HG03196 (cell line): ENCODE measurements at regions not wholly inside any gene's neighbourhood (a gene's known extent, or its start where the extent isn't known, plus 50 kb on each side); places are given as distances from the start of the nearest gene placed in this dataset.
A peak's percentile ranks its signal among the peaks of the same experiment; 100 is the strongest.

Experiments used
- ATAC-seq: cut with Tn5 transposase; IDR thresholded peaks from one replicate; pipeline ENCODE4 v1.9.1; 2021; ENCODE audit not compliant: unreplicated experiment

GRCh38 chr3:71893702-71894479 lies 108.9 kb upstream of the PROK2 start:
- no peak for ATAC-seq

- ATAC-seq: no peak
These were observed 108.2 kb upstream of the PROK2 start for GRCh38 chr3:71893122-71893521.

GRCh38 chr3:71891483-71891882 lies 106.5 kb upstream of the PROK2 start:
- ATAC-seq: no peak

GRCh38 chr3:71890356-71890931 lies 105.5 kb upstream of the PROK2 start:
- no peak for ATAC-seq

GRCh38 chr3:71887256-71887655 lies 102.3 kb upstream of the PROK2 start:
- ATAC-seq: no peak

GRCh38 chr3:71885006-71885405 lies 100.1 kb upstream of the PROK2 start:
- no peak for ATAC-seq

GRCh38 chr3:71881732-71882131 lies 96.8 kb upstream of the PROK2 start:
- ATAC-seq: no peak

GRCh38 chr3:71881041-71881440 lies 96.1 kb upstream of the PROK2 start:
- ATAC-seq: no peak

GRCh38 chr3:71879089-71879488 lies 94.1 kb upstream of the PROK2 start:
- no peak for ATAC-seq

GRCh38 chr3:71876135-71877105 lies 91.5 kb upstream of the PROK2 start:
- ATAC-seq: no peak

- ATAC-seq: peak; percentile 97
These were observed 90.6 kb upstream of the PROK2 start for GRCh38 chr3:71875461-71875947.

- ATAC-seq: no peak
These were observed 89.7 kb upstream of the PROK2 start for GRCh38 chr3:71874618-71875017.

- ATAC-seq: no peak
These were observed 88.2 kb upstream of the PROK2 start for GRCh38 chr3:71873093-71873611.

- no peak for ATAC-seq
These were observed 87.3 kb upstream of the PROK2 start for GRCh38 chr3:71872256-71872655.

GRCh38 chr3:71870966-71871512 lies 86.1 kb upstream of the PROK2 start:
- no peak for ATAC-seq

GRCh38 chr3:71868876-71869275 lies 83.9 kb upstream of the PROK2 start:
- ATAC-seq: no peak

- no peak for ATAC-seq
These were observed 80.8 kb upstream of the PROK2 start for GRCh38 chr3:71865727-71866126.

- ATAC-seq: no peak
These were observed 78.7 kb upstream of the PROK2 start for GRCh38 chr3:71863563-71864190.

- ATAC-seq: no peak
These were observed 77.6 kb upstream of the PROK2 start for GRCh38 chr3:71862371-71863140.

GRCh38 chr3:71859123-71859519 lies 74.2 kb upstream of the PROK2 start:
- ATAC-seq: no peak
